Liver (tissue), 8 donors: ENCODE measurements at regions not wholly inside any gene's neighbourhood (a gene's known extent, or its start where the extent isn't known, plus 50 kb on each side); places are given as distances from the start of the nearest gene placed in this dataset.

ENCODE experiments used
- DNase-seq: peaks from one replicate; pipeline ENCODE4 v3.0.0-alpha.2; 2017; ENCODE audit warnings: low spot score
- H3K27ac ChIP-seq, 2 donors: one replicate each; pipeline ENCODE4 v1.7.0; 2013; ENCODE audit warnings: inconsistent platforms in 2 of 2, low read length in 2 of 2, control low read depth in 1 of 2, low read depth in 1 of 2, mild to moderate bottlenecking in 1 of 2
- H3K27me3 ChIP-seq, 4 donors: one replicate each; pipeline versions ENCODE4 v1.6.1 to v1.7.0; 2013; ENCODE audit warnings: low read length in 3 of 4, inconsistent platforms in 1 of 4, mild to moderate bottlenecking in 1 of 4, moderate library complexity in 1 of 4; ENCODE audit not compliant: control insufficient read depth in 4 of 4, insufficient read depth in 4 of 4
- H3K36me3 ChIP-seq, 4 donors: one replicate each; pipeline versions ENCODE4 v1.6.1 to v1.7.0; 2013; ENCODE audit warnings: low read length in 3 of 4, mild to moderate bottlenecking in 3 of 4, low read depth in 1 of 4, moderate library complexity in 1 of 4; ENCODE audit not compliant: control insufficient read depth in 4 of 4, insufficient read depth in 3 of 4
- H3K4me1 ChIP-seq, 4 donors: one replicate each; pipeline versions ENCODE4 v1.6.1 to v1.7.0; 2013; ENCODE audit warnings: low read length in 3 of 4, mild to moderate bottlenecking in 3 of 4, moderate library complexity in 1 of 4; ENCODE audit not compliant: control insufficient read depth in 4 of 4, insufficient read depth in 4 of 4
- H3K4me3 ChIP-seq, 3 donors: one replicate each; pipeline versions ENCODE4 v1.6.1 to v1.7.0; 2013; ENCODE audit warnings: low read length in 3 of 3, control low read depth in 1 of 3, low read depth in 1 of 3, mild to moderate bottlenecking in 1 of 3
- H3K9ac ChIP-seq, 2 donors: one replicate each; pipeline ENCODE4 v1.7.0; 2013; ENCODE audit warnings: low read length in 2 of 2, mild to moderate bottlenecking in 2 of 2, moderate library complexity in 2 of 2, control low read depth in 1 of 2, low read depth in 1 of 2
- H3K9me3 ChIP-seq, 4 donors: one replicate each; pipeline versions ENCODE4 v1.6.1 to v1.7.0; 2013; ENCODE audit warnings: low read length in 3 of 4; ENCODE audit not compliant: control insufficient read depth in 4 of 4
- ATF3 ChIP-seq: IDR thresholded peaks from 2 replicates; pipeline ENCODE4 v1.6.1; 2016; ENCODE audit warnings: antibody characterized with exemption
- CTCF ChIP-seq: fragments of 150-350 bp; IDR thresholded peaks from 2 replicates; pipeline ENCODE4 v1.5.1; 2017; ENCODE audit warnings: improper control_type of control experiment, low read depth, low read length; ENCODE audit not compliant: missing input control
- EGR1 ChIP-seq, 2 donors: IDR thresholded peaks; 2 replicates each; pipeline ENCODE4 v1.6.1; 2016 to 2018; ENCODE audit warnings: antibody characterized with exemption in 2 of 2, low read depth in 2 of 2
- FOXA1 ChIP-seq: IDR thresholded peaks from 2 replicates; pipeline ENCODE4 v1.6.1; 2016; ENCODE audit warnings: antibody characterized with exemption
- FOXA2 ChIP-seq: IDR thresholded peaks from 2 replicates; pipeline ENCODE4 v1.6.1; 2016; ENCODE audit warnings: antibody characterized with exemption
- GABPA ChIP-seq, 2 donors: IDR thresholded peaks in 1 of 2; conservative IDR thresholded peaks in 1 of 2; 2 replicates each; pipeline ENCODE4 v1.6.1; 2016; ENCODE audit warnings: antibody characterized with exemption in 2 of 2, mild to moderate bottlenecking in 1 of 2, moderate library complexity in 1 of 2
- HNF4A ChIP-seq, 2 donors: conservative IDR thresholded peaks; 2 replicates each; pipeline ENCODE4 v1.6.1; 2016; ENCODE audit warnings: antibody characterized with exemption in 2 of 2, mild to moderate bottlenecking in 2 of 2
- JUND ChIP-seq, 2 donors: IDR thresholded peaks; 2 replicates each; pipeline ENCODE4 v1.6.1; 2016; ENCODE audit warnings: antibody characterized with exemption in 2 of 2
- MAX ChIP-seq: IDR thresholded peaks from 2 replicates; pipeline ENCODE4 v1.6.1; 2016; ENCODE audit warnings: antibody characterized with exemption
- NR2F2 ChIP-seq: IDR thresholded peaks from 2 replicates; pipeline ENCODE4 v1.6.1; 2016; ENCODE audit warnings: antibody characterized with exemption
- RAD21 ChIP-seq, 2 donors: IDR thresholded peaks; 2 replicates each; pipeline ENCODE4 v1.6.1; 2016; ENCODE audit warnings: antibody characterized with exemption in 2 of 2, mild to moderate bottlenecking in 2 of 2
- REST ChIP-seq: IDR thresholded peaks from 2 replicates; pipeline ENCODE4 v1.6.1; 2016; ENCODE audit warnings: antibody characterized with exemption, mild to moderate bottlenecking
- SP1 ChIP-seq: IDR thresholded peaks from 2 replicates; pipeline ENCODE4 v1.6.1; 2018; ENCODE audit warnings: antibody characterized with exemption, mild to moderate bottlenecking
- TAF1 ChIP-seq: conservative IDR thresholded peaks from 2 replicates; pipeline ENCODE4 v1.6.1; 2016; ENCODE audit warnings: antibody characterized with exemption, mild to moderate bottlenecking
- YY1 ChIP-seq: IDR thresholded peaks from 2 replicates; pipeline ENCODE4 v1.6.1; 2016; ENCODE audit warnings: antibody characterized with exemption, mild to moderate bottlenecking
- ZBTB33 ChIP-seq: IDR thresholded peaks from 2 replicates; pipeline ENCODE4 v1.6.1; 2016; ENCODE audit warnings: antibody characterized with exemption
- WGBS: extraction: QIAGEN DNeasy Blood & Tissue Kit; methylation state at CpG from one replicate; pipeline ENCODE4 v1.1.7; 2013; 5-methylcytosine and 5-hydroxymethylcytosine counted together
- donor health status: healthy.
- donor health status: healthy.
- donor health status: healthy.
- donor health status: healthy.
- donor health status: healthy.

- Histone ChIP-seq H3K27ac (no peak overlapping the region), H3K9ac (no peak overlapping the region), H3K36me3 (no peaks in the 10 kb centered on the region), H3K4me1 (no peaks in the 10 kb centered on the region), H3K4me3 (no peak overlapping the region), H3K9me3 (no peaks in the 10 kb centered on the region), H3K27me3 (no peaks in the 10 kb centered on the region)
- 86% methylated on average over 1 of the region's 1 CpG for WGBS
- no peak for DNase-seq
- TF ChIP-seq CTCF (no peak), FOXA2 (no peak), EGR1 (IDR thresholded peaks at IDR 0.05; ENCODE audit: low read depth in 2 of 2) (no peak), FOXA1 (no peak), GABPA (IDR thresholded peaks at IDR 0.05 in 1 of 2, conservative IDR thresholded peaks at IDR 0.05 in 1 of 2) (no peak), SP1 (no peak), YY1 (no peak), TAF1 (no peak), MAX (no peak), JUND (IDR thresholded peaks at IDR 0.05) (no peak), HNF4A (conservative IDR thresholded peaks at IDR 0.05) (no peak), RAD21 (IDR thresholded peaks at IDR 0.05) (no peak), ATF3 (no peak), ZBTB33 (no peak)
Observed at GRCh38 chr5:112077180-112077579, 320.2 kb upstream of the NREP start.

- H3K27me3 ChIP-seq, result no peaks in the 10 kb centered on the region
- WGBS, result 77% methylated on average over 1 of the region's 1 CpG
- H3K36me3 ChIP-seq, result no peaks in the 10 kb centered on the region
- no peak overlapping the region for H3K4me3 ChIP-seq
- no peak overlapping the region for H3K9ac ChIP-seq
- H3K27ac ChIP-seq, result no peak overlapping the region
- no peak for DNase-seq
- no peaks in the 10 kb centered on the region for H3K9me3 ChIP-seq
- TF ChIP-seq NR2F2 (no peak), YY1 (no peak)
- H3K4me1 ChIP-seq, result no peaks in the 10 kb centered on the region
Observed at GRCh38 chr5:112070022-112070421, 313.0 kb upstream of the NREP start.

- H3K9ac ChIP-seq, result no peak overlapping the region
- no peaks in the 10 kb centered on the region for H3K27me3 ChIP-seq
- WGBS, result 89% methylated on average over 3 of the region's 3 CpGs
- H3K4me3 ChIP-seq, result no peak overlapping the region
- H3K27ac ChIP-seq, result no peak overlapping the region
- DNase-seq, result no peak
- H3K4me1 ChIP-seq, result no peaks in the 10 kb centered on the region
- no peaks in the 10 kb centered on the region for H3K36me3 ChIP-seq
- no peaks in the 10 kb centered on the region for H3K9me3 ChIP-seq
- TF ChIP-seq REST, result no peak
- no peak for TF ChIP-seq EGR1 (IDR thresholded peaks at IDR 0.05; ENCODE audit: low read depth in 2 of 2)
- TF ChIP-seq YY1, result no peak
- no peak for TF ChIP-seq RAD21 (IDR thresholded peaks at IDR 0.05)
- no peak for TF ChIP-seq HNF4A (conservative IDR thresholded peaks at IDR 0.05)
- TF ChIP-seq MAX, result no peak
- TF ChIP-seq SP1, result no peak
Observed at GRCh38 chr5:112069329-112069728, 312.3 kb upstream of the NREP start.
